ENCODE measurements at regions not wholly inside any gene's neighbourhood (a gene's known extent, or its start where the extent isn't known, plus 50 kb on each side); places are given as distances from the start of the nearest gene placed in this dataset.

- no peak for DNase-seq (ENCODE audit: low spot score)
These were observed 132.3 kb downstream of the TMEM132E start for GRCh38 chr17:34711646-34712045.

- no peak for DNase-seq (ENCODE audit: low spot score)
These were observed 130.8 kb downstream of the TMEM132E start for GRCh38 chr17:34710226-34710625.

DNA sequence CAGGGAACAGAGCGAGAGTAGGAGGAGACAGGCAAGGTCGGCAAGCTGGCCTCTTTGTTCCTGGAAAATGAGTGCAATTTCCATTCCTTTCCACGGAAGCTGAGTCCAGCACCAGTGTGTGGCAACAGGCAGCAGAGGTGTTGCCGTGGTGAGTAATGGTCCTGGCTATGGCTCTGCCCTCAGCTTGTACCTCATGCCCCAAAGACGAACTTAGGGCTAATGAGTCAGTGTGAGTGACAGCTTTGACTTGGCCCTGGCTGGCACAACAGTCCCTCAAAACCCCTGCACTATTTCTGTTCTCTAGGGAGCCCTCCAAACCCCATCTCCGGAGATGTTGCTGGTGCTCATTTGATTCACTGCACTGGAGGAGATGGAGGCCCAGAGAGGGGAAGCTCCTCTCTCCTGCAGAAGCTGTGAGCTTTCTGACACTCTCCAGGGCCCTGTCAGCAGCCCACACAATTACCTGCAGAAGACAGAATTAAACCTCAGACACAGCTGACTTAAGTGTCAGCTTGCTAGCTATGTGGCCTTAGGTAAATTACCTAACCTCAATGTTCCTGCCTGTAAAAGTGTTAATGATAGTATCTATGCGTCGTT lies 129.9 kb downstream of the TMEM132E start:
- peak; percentile 9 for DNase-seq (ENCODE audit: low spot score)

DNA sequence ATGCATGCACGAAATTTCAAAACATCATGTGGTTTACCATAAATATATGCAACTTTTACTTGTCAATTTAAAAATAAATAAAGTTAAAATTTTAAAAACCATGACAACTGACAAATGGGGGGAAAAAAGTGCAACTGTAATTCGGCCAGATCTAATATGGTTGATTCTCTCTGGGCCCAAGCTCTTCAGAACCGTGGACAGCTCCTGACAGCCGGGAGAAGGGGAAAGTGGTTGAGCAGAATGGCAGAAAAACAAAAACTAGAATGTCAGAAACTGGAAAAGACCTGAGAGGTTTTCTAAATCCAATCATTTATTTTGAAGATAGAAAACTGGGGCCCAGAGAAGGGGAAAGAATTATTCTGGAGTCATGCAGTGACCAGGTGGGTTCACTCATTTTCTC lies 126.6 kb downstream of the TMEM132E start:
- DNase-seq (ENCODE audit: low spot score), result peak; percentile 39

GRCh38 chr17:34703533-34703932 lies 124.2 kb downstream of the TMEM132E start:
- DNase-seq (ENCODE audit: low spot score), result peak; percentile 69

DNA sequence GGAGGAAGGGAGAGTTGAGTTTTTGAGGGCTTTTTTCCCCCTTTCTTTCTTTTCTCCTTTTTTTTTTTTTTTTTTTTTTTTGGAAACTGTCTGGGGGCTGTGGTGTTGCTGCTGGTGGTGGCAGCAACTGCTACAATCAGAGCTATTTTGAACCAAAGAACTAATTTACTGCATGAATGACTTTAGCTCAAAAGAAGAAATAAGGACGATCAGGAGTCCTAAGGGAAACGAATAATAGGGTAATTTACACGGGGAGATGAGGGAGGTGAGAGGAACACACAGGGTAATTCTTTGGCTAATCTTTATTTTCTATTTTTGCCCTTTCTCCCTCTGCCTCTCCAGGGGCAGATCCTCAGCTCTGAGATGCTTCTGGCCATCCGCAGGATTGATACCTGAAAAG lies 119.8 kb downstream of the TMEM132E start:
- DNase-seq (ENCODE audit: low spot score), result no peak

GRCh38 chr17:34692920-34693319 lies 113.5 kb downstream of the TMEM132E start:
- DNase-seq (ENCODE audit: low spot score), result peak; percentile 28

Data from RKO (cell line).